B cell (primary cell): ENCODE measurements at regions not wholly inside any gene's neighbourhood (a gene's known extent, or its start where the extent isn't known, plus 50 kb on each side); places are given as distances from the start of the nearest gene placed in this dataset.

Experiments used
- ATAC-seq: fragments of 200-7000 bp; cut with Tn5 transposase; one replicate; pipeline ENCODE4 v1.10.0; 2021; ENCODE audit warnings: low read depth, mild to moderate bottlenecking, moderate number of reproducible peaks, moderate library complexity
- CTCF ChIA-PET: fragments of 350-600 bp; sonication (Branson Sonifier 250); formaldehyde crosslinking; loops from one replicate; lab custom pipeline; 2021; ENCODE audit warnings: antibody characterized with exemption, inconsistent platforms; lab: Charles Lee
- POLR2A ChIA-PET: fragments of 350-600 bp; sonication (Branson Sonifier 250); formaldehyde crosslinking; loops from one replicate; lab custom pipeline; 2021; ENCODE audit warnings: antibody characterized with exemption; lab: Charles Lee
- DNase-seq: peaks from one replicate; pipeline ENCODE4 v3.0.0; 2013
- H2AFZ ChIP-seq: 2 replicates; pipeline ENCODE4 v1.6.1; 2012; ENCODE audit warnings: mild to moderate bottlenecking, low read depth, low read length; ENCODE audit not compliant: insufficient read depth, poor library complexity, severe bottlenecking
- H3K27ac ChIP-seq, 2 donors: 1 replicate in 1 of 2; 2 replicates in 1 of 2; pipeline ENCODE4 v1.5.1; 2012 to 2013; ENCODE audit warnings: low read length in 2 of 2, mild to moderate bottlenecking in 2 of 2, moderate library complexity in 1 of 2
- H3K27me3 ChIP-seq, 4 experiments: fragments of 200-600 bp in 1 of 4; sonication (generic) in 1 of 4; replicated peaks in 1 of 4; 1 replicate in 2 of 4; 2 replicates in 2 of 4; pipeline versions ENCODE4 v1.6.1 to v1.7.0; 2013 to 2016; ENCODE audit warnings: low read length in 3 of 4, mild to moderate bottlenecking in 2 of 4, mixed read lengths in 1 of 4, moderate library complexity in 1 of 4; ENCODE audit not compliant: insufficient read depth in 4 of 4, control insufficient read depth in 3 of 4; ENCODE audit errors: control extremely low read depth in 1 of 4
- H3K36me3 ChIP-seq, 2 experiments: replicated peaks in 1 of 2; 1 replicate in 1 of 2; 2 replicates in 1 of 2; pipeline versions ENCODE4 v1.6.1 to v1.7.1; 2013; ENCODE audit warnings: low read length in 1 of 2; ENCODE audit not compliant: insufficient read depth in 2 of 2, control insufficient read depth in 1 of 2; ENCODE audit errors: control extremely low read depth in 1 of 2, extremely low read depth in 1 of 2
- H3K4me1 ChIP-seq, 2 donors: fragments of 200-600 bp in 1 of 2; sonication (generic) in 1 of 2; 1 replicate in 1 of 2; 2 replicates in 1 of 2; pipeline versions ENCODE4 v1.5.1 to v1.6.1; 2013 to 2017; ENCODE audit warnings: low read length in 2 of 2; ENCODE audit not compliant: control insufficient read depth in 2 of 2, insufficient read depth in 2 of 2
- H3K4me2 ChIP-seq: replicated peaks from 2 replicates; pipeline ENCODE3; 2012; ENCODE audit warnings: mild to moderate bottlenecking, low read depth, low read length; ENCODE audit not compliant: poor library complexity, severe bottlenecking
- H3K4me3 ChIP-seq, 5 experiments: fragments of 200-600 bp in 1 of 5; sonication (generic) in 1 of 5; 1 replicate in 3 of 5; 2 replicates in 2 of 5; pipeline versions ENCODE4 v1.5.1 to v1.7.0; 2011 to 2016; ENCODE audit warnings: low read length in 4 of 5, mild to moderate bottlenecking in 4 of 5, low read depth in 2 of 5, control low read depth in 1 of 5, moderate library complexity in 1 of 5; ENCODE audit not compliant: insufficient read depth in 1 of 5; ENCODE audit errors: control extremely low read depth in 1 of 5, extremely low read depth in 1 of 5
- H3K79me2 ChIP-seq: fragments of 200-600 bp; sonication (generic); one replicate; pipeline ENCODE4 v1.6.0; 2016; ENCODE audit warnings: low read length; ENCODE audit not compliant: control insufficient read depth, insufficient read depth
- H3K9ac ChIP-seq: fragments of 200-600 bp; sonication (generic); 2 replicates; pipeline ENCODE4 v1.6.1; 2017; ENCODE audit warnings: mild to moderate bottlenecking, low read length, moderate library complexity
- H3K9me3 ChIP-seq, 3 donors: one replicate each; pipeline versions ENCODE4 v1.6.1 to v1.7.1; 2013; ENCODE audit warnings: low read length in 2 of 3; ENCODE audit not compliant: control insufficient read depth in 2 of 3, insufficient read depth in 1 of 3; ENCODE audit errors: control extremely low read depth in 1 of 3
- H4K20me1 ChIP-seq: 2 replicates; pipeline ENCODE4 v1.6.0; 2012; ENCODE audit warnings: mild to moderate bottlenecking, low read length; ENCODE audit not compliant: insufficient read depth, control insufficient read depth, poor library complexity, severe bottlenecking
- H3K27ac Mint-ChIP-seq: one replicate; pipeline ENCODE4 v1.8.0; 2021; ENCODE audit warnings: mixed read lengths
- H3K27me3 Mint-ChIP-seq: one replicate; pipeline ENCODE4 v1.8.0; 2021; ENCODE audit warnings: mixed read lengths
- H3K4me1 Mint-ChIP-seq: one replicate; pipeline ENCODE4 v1.8.0; 2021; ENCODE audit warnings: mixed read lengths
- H3K4me3 Mint-ChIP-seq: one replicate; pipeline ENCODE4 v1.8.0; 2021; ENCODE audit warnings: mixed read lengths
- H3K9me3 Mint-ChIP-seq: one replicate; pipeline ENCODE4 v1.8.0; 2022; ENCODE audit warnings: mixed read lengths; ENCODE audit not compliant: insufficient read depth
- EZH2 ChIP-seq: IDR thresholded peaks from 2 replicates; pipeline ENCODE4 v1.6.1; 2012; ENCODE audit warnings: borderline replicate concordance, low read depth, mild to moderate bottlenecking, moderate library complexity, low read length; ENCODE audit not compliant: insufficient read depth, poor library complexity, severe bottlenecking
- WGBS: methylation state at CpG from one replicate; pipeline ENCODE4 v1.1.5; 2013; ENCODE audit warnings: missing lambda C conversion rate; ENCODE audit not compliant: insufficient coverage; 5-methylcytosine and 5-hydroxymethylcytosine counted together
- intact Hi-C: fragments of 100-400 bp; cut with micrococcal nuclease; formaldehyde crosslinking; loops from one replicate; pipeline ENCODE4 v1.10.0; 2022
- TF ChIP-seq, protein P1 (sequence below): fragments of 200-600 bp; IDR thresholded peaks from one replicate; pipeline ENCODE4 v1.8.0; 2022; ENCODE audit warnings: antibody characterized with exemption, mild to moderate bottlenecking

- Histone ChIP-seq H3K27ac (no peak overlapping the region), H4K20me1 (no peaks in the 10 kb centered on the region), H3K4me1 (no peaks in the 10 kb centered on the region), H2AFZ (no peak overlapping the region), H3K9ac (no peak overlapping the region), H3K36me3 (no peaks in the 10 kb centered on the region), H3K27me3 (no peaks in the 10 kb centered on the region), H3K79me2 (no peaks in the 10 kb centered on the region), H3K4me2 (no peak overlapping the region), H3K9me3 (peaks cover 0 to 16% (median 0%) of the 10 kb centered on the region in 3 donors), H3K4me3 (no peak overlapping the region)
- H3K9me3 Mint-ChIP-seq = no peaks in the 10 kb centered on the region
- no peak for DNase-seq
- intact Hi-C loops = loop anchor here (5.0 kb wide), 1 partner anchor 284 kb away; no protein-coding TSS in a partner anchor
- peaks cover 8% of the 10 kb centered on the region for H3K27me3 Mint-ChIP-seq
- H3K4me1 Mint-ChIP-seq = no peaks in the 10 kb centered on the region
- POLR2A ChIA-PET = no interaction called here
- CTCF ChIA-PET = no interaction called here
- WGBS = 86% methylated on average over 8 of the region's 10 CpGs
- H3K4me3 Mint-ChIP-seq = no peak overlapping the region
- H3K27ac Mint-ChIP-seq = no peak overlapping the region
- TF ChIP-seq, protein P1, sequence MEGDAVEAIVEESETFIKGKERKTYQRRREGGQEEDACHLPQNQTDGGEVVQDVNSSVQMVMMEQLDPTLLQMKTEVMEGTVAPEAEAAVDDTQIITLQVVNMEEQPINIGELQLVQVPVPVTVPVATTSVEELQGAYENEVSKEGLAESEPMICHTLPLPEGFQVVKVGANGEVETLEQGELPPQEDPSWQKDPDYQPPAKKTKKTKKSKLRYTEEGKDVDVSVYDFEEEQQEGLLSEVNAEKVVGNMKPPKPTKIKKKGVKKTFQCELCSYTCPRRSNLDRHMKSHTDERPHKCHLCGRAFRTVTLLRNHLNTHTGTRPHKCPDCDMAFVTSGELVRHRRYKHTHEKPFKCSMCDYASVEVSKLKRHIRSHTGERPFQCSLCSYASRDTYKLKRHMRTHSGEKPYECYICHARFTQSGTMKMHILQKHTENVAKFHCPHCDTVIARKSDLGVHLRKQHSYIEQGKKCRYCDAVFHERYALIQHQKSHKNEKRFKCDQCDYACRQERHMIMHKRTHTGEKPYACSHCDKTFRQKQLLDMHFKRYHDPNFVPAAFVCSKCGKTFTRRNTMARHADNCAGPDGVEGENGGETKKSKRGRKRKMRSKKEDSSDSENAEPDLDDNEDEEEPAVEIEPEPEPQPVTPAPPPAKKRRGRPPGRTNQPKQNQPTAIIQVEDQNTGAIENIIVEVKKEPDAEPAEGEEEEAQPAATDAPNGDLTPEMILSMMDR = no peak
- no peak for TF ChIP-seq EZH2
- no peak for ATAC-seq
Observed at GRCh38 chr9:134980991-134981390, 63.3 kb upstream of the FCN1 start.

GRCh38 chr9:134981829-134982228, 64.1 kb upstream of the FCN1 start:
- POLR2A ChIA-PET = no interaction called here
- Histone ChIP-seq H3K4me1 (no peaks in the 10 kb centered on the region), H3K9ac (no peak overlapping the region), H3K79me2 (no peaks in the 10 kb centered on the region), H3K4me2 (no peak overlapping the region), H3K36me3 (no peaks in the 10 kb centered on the region), H3K27me3 (no peaks in the 10 kb centered on the region), H3K9me3 (peaks cover 0 to 17% (median 0%) of the 10 kb centered on the region in 3 donors), H3K27ac (no peak overlapping the region), H3K4me3 (no peak overlapping the region), H2AFZ (no peak overlapping the region), H4K20me1 (no peaks in the 10 kb centered on the region)
- intact Hi-C loops = loop anchor here (5.0 kb wide), 1 partner anchor 285 kb away; no protein-coding TSS in a partner anchor
- peaks cover 8% of the 10 kb centered on the region for H3K27me3 Mint-ChIP-seq
- no peak overlapping the region for H3K27ac Mint-ChIP-seq
- DNase-seq (no peak), ATAC-seq (no peak)
- peaks cover 2% of the 10 kb centered on the region for H3K9me3 Mint-ChIP-seq
- no peak overlapping the region for H3K4me3 Mint-ChIP-seq
- WGBS = 94% methylated on average over 9 of the region's 11 CpGs
- H3K4me1 Mint-ChIP-seq = no peaks in the 10 kb centered on the region
- TF ChIP-seq EZH2 = no peak
- TF ChIP-seq, protein P1 = no peak
- CTCF ChIA-PET = no interaction called here
